HG03097 (cell line): ENCODE measurements at regions not wholly inside any gene's neighbourhood (a gene's known extent, or its start where the extent isn't known, plus 50 kb on each side); places are given as distances from the start of the nearest gene placed in this dataset.
"Not testable (repeated sequence)": the region's sequence is repeated elsewhere in the genome, so short reads cannot be mapped to it uniquely, and the experiment has no call there.

Experiments used
- ATAC-seq: cut with Tn5 transposase; IDR thresholded peaks from one replicate; pipeline ENCODE4 v1.9.1; 2021; ENCODE audit not compliant: unreplicated experiment, low FRiP score

DNA sequence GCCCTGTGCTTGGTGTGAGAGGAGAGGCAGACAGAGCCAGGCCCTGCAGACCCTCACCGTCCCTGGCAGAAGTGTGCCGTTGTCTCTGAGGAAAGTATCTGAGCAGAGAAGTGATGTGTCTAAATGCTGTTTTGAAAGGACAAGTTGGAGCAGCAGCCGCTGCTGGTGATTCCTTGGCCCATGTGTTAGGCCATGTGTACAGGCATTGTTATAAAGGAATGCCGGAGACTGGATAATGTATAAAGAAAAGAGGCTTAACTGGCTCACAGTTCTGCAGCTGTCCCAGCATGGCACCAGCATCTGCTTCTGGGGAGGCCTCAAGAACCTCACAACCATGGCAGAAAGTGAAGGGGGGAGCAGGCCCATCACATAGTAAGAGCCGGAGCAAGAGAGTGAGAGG is 334.6 kb upstream of the ATP10A start:
- no peak for ATAC-seq

DNA sequence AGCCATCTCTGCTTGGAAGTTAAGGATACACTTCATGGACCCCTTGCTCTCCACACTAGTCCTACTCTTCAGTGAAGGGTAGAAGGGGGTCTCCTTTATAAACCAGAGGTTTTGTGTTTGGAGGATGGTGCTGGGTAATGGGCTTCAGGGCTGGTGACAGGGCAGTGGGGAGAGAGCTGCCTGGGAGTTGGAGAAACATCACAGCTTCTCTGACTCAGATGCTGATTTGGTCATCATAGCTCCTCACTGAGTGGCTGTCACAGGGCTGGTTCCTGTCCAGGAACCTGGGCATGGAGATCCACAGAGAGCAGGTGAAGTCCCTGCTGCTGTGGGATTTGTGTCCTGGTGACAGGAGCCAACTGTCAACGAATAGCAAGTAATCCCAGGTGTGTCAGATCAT is 333.9 kb upstream of the ATP10A start:
- no peak for ATAC-seq

DNA sequence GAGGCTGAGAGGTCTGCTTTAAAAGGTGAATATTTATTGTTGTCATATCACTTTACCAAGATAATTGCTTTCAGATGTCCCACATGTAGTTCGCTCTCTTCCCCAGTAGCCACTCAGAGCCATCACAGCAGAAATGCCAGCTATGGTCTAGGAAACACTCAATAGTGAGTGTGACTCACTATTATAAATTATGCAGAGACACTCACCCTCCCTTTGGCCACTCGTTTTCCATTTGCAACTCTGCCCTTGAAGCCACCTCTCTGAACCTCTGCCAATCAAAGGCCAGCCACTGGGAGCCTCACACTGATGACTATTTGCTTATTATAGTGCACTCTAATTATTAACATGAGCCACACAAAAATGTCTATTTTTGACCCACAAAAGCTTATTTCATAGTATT is 328.1 kb upstream of the ATP10A start:
- no peak for ATAC-seq

DNA sequence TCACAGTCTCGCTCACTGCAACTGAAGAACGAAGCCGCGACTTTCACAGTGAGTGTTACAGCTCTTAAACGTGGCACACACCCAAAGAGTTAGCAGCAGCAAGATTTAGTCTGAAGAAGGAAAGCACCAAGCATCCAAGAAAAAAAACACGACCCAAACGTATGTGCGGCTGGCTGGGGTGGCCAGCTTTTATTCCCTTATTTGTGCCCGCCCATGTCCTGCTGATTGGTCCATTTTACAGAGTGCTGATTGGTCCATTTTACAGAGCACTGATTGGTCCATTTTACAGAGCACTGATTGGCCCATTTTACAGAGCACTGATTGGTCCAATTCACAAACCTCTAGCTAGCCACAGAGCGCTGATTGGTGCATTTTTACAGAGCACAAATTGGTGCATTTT is 323.0 kb upstream of the ATP10A start:
- ATAC-seq = not testable (repeated sequence)

DNA sequence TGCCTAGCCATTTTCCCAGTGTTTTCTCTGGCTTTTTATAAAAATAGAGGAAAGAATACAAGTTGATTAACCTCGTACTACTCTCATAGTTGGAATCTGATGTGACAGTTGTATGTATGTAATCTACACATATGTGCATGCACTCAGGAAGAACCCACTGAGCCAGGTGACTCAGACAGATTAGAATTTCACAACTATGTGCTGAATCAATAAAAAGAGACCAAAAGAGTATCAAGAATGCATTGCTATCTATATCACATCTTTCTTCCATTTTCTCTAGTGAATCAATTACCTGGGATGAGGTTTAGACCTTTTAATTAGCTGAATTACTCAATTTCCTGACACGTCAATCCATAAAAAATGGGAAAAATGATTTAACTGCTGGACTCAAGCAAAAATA is 319.3 kb upstream of the ATP10A start:
- ATAC-seq = no peak

DNA sequence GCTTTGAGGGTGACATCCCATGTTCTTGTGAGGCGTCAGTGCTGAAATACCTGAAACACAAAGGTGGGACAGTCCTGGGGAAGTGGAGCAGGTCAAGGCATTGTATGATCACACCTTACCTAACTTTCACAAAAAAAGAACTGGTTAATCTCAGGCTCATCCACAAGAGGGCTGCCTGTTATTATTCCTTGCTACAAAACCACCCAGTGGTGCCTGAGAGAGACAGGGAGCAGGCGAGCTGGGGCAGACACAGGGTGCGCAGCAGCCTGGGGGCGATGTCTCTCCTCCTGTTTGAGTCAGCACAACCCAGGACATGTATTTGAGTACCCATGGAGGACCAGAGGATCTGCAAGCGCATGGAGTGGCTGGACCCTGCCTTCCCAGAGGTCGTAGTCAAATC is 316.8 kb upstream of the ATP10A start:
- ATAC-seq = no peak

DNA sequence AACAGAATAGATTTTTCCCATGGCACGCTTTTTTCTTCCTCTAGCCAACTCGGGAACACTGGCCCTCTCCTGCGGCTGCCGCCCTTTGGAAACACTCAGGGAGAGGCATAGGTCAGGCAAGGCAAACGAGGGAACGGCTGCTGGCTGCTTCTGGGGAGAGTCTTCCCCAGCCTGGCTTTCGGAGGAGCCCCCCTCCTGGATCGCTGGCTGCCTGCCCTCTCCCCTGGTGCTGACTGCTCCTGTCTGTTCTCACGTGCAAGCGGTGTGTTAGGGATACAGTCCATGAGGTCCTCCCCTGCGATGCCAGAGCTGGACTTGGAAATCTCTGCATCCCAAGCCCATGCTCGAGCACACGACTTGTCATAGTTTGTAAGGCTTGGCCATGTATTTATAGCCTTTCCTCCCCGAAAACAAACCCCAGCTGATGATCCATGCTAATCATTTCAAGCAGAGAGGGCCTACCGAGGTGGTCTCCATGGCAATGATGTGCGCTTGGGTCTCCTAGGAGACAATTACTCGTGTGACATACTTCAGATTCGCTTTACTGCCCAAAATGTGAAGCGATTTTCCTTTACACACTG is 315.6 kb upstream of the ATP10A start:
- ATAC-seq = no peak

DNA sequence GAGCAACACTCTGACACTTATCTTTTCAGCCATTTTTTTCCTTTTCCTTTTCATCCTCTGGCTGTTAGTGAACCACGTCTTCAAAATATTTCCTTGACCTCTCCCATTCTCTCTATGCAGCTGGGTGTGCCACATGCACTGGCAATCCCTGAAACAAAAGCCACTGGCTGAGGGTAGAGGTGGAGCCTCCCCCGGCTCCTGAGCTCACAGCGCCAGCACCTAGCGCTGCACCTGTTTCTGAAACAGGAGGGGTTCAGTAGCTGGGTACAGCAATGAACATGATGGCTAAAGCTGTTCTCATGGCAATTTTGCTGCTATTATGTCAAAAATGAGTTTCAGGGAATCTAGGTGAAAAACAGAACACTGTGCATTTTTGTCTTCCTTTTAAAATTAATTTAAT is 314.7 kb upstream of the ATP10A start:
- ATAC-seq = no peak

DNA sequence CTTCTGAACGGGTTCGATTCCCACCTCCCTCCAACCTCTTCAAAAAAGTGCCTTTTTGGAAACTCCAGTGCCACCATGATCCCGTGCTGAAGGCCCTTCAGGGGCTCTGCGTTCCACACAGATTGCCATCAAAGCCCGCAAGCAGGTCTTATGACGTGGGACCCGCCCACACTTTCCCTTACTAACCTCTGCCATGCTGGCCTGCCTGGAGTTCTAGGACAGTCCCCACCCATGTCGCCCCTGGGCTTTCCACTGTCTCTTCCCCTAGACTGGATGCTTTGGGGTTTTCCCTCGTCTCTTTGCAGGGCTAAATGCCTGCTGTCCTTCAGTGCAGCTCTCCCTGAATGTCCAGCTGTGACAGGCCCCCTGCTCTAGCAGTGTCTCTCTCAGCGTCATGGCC is 313.7 kb upstream of the ATP10A start:
- ATAC-seq = no peak

DNA sequence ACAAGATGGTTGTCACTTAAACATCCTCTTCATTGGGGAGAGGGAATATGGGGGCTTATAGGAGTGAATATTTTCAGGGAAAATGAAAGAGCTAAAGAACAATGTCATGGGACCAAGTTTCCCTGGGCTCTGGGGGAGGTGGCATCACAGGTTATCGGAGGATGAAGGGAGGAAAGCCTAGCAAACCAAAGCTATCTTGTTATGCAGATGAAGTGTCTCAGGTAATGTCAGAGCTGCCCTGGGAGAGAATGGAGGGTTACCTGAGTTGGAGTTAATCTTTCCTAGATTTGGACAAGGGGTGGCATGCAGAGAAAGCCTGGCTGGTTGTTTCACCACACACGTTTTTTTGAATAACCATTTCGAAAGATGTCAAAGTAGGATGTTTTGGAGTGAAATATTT is 308.1 kb upstream of the ATP10A start:
- no peak for ATAC-seq

DNA sequence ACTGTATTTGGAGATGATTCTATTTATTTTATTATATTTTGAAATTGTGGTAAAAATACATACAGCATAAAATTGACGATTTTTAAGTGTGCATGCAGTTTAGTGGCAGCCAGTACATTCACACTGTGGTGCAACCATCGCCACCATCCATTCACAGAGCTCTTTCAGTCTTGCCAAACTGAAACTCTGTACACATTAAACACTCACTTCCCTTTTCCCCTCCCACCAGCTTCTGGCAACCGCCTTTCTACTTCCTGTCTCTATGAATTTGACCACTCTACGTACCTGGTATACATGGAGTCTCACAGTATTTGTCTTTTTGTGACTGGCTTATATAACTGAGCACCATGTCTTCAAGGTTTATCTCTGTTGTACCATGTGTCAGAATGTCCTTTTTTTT is 303.3 kb upstream of the ATP10A start:
- no peak for ATAC-seq

DNA sequence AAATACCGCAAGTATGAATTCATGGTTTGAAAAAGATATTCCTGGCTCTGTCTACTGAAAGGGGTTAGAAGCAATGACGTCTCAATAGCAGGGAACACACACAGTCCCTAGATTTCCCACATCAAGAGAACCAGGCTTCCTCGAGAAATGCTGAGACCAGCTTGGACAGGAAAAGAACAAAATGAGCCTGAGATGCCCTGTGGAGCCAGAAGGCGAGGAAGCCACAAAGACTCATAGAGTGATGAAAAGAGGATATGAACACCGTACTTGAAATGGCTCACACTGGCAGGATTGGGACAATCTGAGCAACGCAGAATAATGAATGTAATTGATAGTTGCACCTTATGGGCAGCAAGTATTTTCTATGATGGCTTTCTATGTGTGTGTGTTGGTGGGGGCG is 302.4 kb upstream of the ATP10A start:
- no peak for ATAC-seq

DNA sequence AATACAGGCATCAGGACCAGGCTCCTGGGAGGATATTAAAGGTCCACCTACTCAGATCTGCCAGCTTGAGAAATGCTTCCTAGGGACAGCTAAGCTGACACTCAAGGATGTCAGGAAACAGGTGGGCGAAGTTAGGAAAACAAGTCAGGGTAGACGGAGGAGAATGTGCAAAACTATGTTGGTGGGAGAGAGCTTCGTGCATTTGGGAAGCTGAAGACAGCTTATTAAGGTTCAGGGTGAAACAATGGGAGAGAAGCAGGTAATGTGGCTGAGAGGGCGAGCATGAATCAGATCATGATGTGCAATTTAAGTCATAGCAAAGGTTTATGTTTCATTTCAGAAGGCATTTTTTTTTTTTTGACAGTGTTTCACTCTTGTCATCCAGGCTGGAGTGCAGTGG is 297.2 kb upstream of the ATP10A start:
- no peak for ATAC-seq

DNA sequence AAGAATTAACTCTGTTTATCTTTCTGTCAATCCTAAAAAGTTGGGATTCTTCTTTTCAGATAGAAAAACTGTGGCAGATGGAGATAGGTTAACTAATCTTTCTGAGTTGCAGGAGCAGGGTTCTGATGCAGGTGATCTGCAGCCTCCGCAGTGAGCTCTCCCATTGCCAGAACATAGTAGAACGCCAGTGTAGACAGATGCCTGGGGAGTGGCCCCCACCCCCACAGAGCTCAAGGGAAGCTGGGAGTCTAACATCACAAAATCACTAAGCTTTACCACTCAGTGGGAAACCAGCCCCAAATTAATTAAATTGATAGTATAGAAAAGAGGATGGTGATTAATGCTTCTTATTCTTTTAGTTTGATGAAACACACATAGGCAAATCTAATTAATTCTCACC is 295.0 kb upstream of the ATP10A start:
- no peak for ATAC-seq

DNA sequence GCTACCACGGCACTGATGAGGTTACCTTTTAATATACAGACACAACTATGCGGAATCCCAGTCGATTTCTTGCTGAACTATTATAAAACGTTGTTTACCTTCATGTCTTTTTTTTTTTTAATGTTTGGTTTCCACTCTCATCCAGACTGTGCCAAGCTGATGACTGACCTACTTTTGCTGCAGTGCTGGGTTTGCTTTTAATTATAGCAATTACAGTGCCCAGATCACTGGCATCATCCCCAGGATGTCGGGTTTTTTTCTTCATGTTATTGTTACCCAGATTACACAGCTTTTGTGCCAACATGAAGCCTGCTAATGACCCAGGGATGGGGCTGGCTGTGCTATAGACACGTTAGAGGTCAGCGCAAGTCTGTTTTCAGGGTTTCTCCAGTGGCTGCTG is 294.0 kb upstream of the ATP10A start:
- ATAC-seq = no peak

DNA sequence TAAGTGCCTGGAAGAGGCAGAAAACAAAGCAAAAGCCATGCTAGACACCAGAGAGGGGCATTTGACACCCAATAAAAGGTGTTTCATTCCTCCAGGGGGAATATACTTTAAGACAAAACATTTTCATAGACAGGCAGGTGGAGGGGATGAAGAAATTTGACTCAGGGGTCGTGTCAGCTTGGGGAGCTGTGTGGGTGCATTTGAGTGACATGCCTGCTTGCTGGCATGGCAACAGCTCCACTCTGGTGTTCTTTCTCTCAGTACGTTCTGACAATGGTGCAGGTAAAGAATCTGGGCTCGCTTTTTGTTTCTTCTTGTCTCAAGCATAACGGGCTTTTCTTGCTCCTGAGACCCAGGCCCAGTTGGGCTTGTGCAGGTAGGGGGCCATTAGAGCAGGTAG is 292.9 kb upstream of the ATP10A start:
- no peak for ATAC-seq

DNA sequence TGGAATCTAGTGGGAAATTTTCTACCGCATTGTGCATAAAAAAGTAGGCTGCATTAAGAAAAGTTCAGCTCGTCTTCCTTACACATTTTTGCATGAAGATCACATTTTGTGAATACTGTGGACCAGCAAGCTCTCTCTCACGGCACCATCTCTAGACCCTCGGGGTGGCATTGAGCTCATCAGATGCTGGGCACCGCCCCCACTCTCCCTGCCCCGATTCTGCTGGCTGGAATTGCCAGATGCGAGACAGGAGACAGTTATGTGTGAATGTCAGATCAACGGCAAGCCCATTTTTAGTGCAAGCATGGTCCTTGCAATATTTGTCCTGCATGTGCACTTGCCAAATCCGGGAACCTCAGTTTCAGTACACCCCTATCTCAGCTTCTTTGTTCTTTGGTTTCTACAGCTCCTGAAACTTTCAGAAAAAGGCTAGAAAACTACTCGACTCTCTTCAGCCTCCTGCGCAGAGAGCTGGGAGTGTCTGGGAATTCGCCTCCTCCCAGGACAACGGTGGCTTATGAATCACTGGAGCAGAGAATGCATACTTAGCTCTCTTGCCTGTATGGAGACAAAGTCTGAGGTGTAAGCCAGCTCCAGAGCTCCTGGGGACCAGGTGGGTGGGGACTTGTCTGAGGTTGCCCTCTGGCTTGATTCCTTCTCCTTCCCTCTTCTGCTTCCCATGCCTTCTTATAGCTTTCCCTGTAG is 285.2 kb upstream of the ATP10A start:
- no peak for ATAC-seq

DNA sequence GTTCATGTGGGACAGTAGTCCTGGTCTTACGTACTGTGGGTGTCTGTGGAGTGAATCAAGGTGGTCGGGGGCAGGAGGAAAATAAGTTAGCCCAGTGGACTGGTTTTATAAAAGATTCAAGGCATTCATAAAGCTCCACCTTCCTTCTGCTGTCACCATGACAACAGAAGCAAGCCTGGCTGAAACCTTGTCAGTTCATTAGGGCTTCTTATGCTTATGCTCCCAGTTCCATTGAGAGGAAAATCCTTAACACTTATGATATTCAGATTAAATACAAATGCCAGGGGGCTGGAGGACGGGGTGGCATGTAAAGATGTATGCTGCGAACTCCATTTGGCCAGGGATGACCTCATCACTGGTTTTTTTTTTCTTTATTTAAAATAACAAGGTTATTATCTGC is 283.1 kb upstream of the ATP10A start:
- no peak for ATAC-seq

DNA sequence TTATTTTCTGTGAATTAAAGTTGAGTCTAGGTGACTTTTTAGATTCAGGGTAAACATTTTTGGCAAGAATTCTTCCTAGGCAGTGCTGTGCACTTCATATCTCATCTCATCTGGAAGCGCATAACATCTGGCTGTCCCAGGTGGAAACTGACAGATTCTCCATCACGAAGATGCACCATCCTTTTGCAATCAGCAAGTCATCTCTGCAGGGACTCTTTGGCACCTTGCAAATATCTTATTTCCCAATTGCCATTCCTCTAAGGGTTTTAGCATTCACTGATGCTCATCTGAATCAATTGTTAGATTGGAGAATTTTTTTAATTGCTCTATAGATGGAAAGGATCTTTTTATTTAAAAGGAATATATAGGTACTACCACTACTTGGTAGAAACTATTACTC is 282.7 kb upstream of the ATP10A start:
- ATAC-seq = no peak

DNA sequence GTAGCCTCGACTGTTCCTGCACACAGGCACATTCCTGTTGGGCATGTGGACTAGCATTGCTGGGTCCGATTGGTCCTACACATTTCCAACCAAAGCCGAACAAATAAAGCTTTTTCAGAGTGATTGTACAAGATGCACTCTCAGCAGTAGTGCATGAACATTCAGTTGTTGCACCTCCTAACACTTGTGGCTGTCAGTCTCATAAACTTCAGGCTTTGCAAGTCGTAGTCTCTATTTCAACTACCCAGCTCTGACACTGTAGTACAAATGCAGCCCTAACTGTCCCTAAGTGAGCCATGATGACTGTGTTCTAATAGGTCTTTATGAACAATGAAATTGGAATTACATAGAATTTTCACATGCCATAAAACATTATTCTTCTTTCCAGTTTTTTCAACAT is 281.7 kb upstream of the ATP10A start:
- no peak for ATAC-seq

DNA sequence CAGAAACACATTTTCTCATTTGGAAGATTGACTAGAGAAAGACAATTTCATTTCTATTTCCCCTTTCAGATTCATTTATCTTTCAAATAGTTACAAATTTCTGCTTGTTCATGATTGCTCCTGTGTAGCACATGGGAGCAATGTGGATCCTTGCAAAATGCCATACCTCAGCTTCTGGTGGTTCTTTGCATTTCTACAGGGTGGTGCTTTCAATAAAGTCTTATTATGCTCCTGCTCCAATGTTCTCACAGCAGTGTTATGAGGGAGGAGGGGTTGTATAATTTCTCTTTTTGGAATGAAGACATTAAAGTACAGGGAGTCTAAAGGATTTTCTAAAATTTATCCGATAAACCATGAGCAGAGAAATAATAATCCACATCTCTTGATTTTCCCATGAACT is 280.1 kb upstream of the ATP10A start:
- ATAC-seq = no peak

DNA sequence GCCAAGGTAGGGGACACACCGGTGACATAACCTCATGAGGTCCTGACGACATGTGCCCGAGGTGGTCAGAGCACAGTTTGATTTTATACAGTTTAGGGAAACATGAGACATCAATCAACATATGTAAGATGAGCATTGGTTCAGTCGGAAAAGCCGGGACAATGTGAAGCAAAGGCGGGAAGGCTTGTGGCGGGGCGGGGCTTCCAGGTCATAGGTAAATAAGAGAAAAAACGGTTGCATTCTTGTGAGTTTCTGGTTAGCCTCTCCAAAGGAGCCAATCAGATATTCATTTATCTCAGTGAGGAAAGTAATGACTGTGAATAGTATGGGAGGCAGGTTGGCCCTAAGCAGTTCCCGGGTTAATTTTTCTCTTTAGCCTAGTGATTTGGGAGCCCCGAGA is 271.7 kb upstream of the ATP10A start:
- no peak for ATAC-seq

DNA sequence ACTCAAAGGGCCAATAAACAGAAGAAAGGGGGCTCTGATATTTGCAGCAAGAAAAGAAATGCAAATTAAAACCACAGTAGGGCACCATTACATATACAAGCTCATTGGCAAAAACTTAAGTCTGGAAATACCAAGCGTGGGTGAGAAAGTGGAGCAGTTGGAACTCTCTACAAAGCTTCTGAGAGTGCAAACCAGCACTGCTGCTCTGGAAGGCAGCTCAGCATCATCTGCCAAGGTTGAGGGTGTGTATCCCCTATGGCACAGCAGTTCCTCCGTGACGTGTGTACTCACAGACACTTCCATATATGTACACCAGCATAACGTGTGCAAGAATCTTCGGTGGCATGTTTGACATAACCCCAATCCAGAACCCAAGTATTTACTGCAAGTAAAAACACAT is 271.0 kb upstream of the ATP10A start:
- no peak for ATAC-seq
